DOHH2 (cell line): ENCODE measurements at regions not wholly inside any gene's neighbourhood (a gene's known extent, or its start where the extent isn't known, plus 50 kb on each side); places are given as distances from the start of the nearest gene placed in this dataset.
"Not testable (repeated sequence)": the region's sequence is repeated elsewhere in the genome, so short reads cannot be mapped to it uniquely, and the experiment has no call there.

Experiments
- H3F3A ChIP-seq: fragments of 200-600 bp; sonication (generic), shearing (Covaris generic); 2 replicates; pipeline ENCODE4 v1.6.0; 2016; ENCODE audit warnings: antibody characterized with exemption, mild to moderate bottlenecking; ENCODE audit not compliant: control insufficient read depth, insufficient read depth
- H3K27ac ChIP-seq: fragments of 200-600 bp; sonication (generic); 2 replicates; pipeline ENCODE4 v1.5.1; 2014; ENCODE audit warnings: low read depth, mild to moderate bottlenecking, low read length, moderate library complexity
- H3K27me3 ChIP-seq: fragments of 200-600 bp; sonication (generic); 2 replicates; pipeline ENCODE4 v1.6.1; 2014; ENCODE audit warnings: mild to moderate bottlenecking, low read length, mixed read lengths; ENCODE audit not compliant: control insufficient read depth
- H3K36me3 ChIP-seq: fragments of 200-600 bp; sonication (generic); 2 replicates; pipeline ENCODE4 v1.6.1; 2014; ENCODE audit warnings: mild to moderate bottlenecking, low read length, moderate library complexity, mixed read lengths; ENCODE audit not compliant: control insufficient read depth
- H3K4me1 ChIP-seq: fragments of 200-600 bp; sonication (generic); 2 replicates; pipeline ENCODE4 v1.6.1; 2014; ENCODE audit warnings: mild to moderate bottlenecking, low read length, mixed read lengths; ENCODE audit not compliant: control insufficient read depth
- H3K4me2 ChIP-seq: fragments of 200-600 bp; sonication (generic); 2 replicates; pipeline ENCODE4 v1.6.0; 2014; ENCODE audit warnings: mild to moderate bottlenecking, low read length, moderate library complexity
- H3K4me3 ChIP-seq: fragments of 200-600 bp; sonication (generic); 2 replicates; pipeline ENCODE4 v1.5.1; 2014; ENCODE audit warnings: mild to moderate bottlenecking, low read length, mixed read lengths
- H3K79me2 ChIP-seq: fragments of 200-600 bp; sonication (generic); 2 replicates; pipeline ENCODE4 v1.6.1; 2014; ENCODE audit warnings: mild to moderate bottlenecking, low read length, mixed read lengths; ENCODE audit not compliant: control insufficient read depth
- H3K9me2 ChIP-seq: fragments of 200-600 bp; sonication (generic); replicated peaks from 2 replicates; pipeline ENCODE4 v1.6.1; 2014; ENCODE audit warnings: mild to moderate bottlenecking, low read length, mixed read lengths; ENCODE audit not compliant: control insufficient read depth
- H3K9me3 ChIP-seq: fragments of 200-600 bp; sonication (generic); 2 replicates; pipeline ENCODE4 v1.6.1; 2014; ENCODE audit warnings: antibody characterized with exemption, low read length, mixed read lengths; ENCODE audit not compliant: control insufficient read depth, insufficient read depth
- H4K20me1 ChIP-seq: fragments of 200-600 bp; sonication (generic); 2 replicates; pipeline ENCODE4 v1.6.0; 2014; ENCODE audit warnings: low read depth, mild to moderate bottlenecking, antibody characterized with exemption, low read length, moderate library complexity; ENCODE audit not compliant: control insufficient read depth, insufficient read depth
- EZH2phosphoT487 ChIP-seq: fragments of 200-600 bp; sonication (generic); IDR thresholded peaks from 2 replicates; pipeline ENCODE4 v1.6.1; 2017; ENCODE audit warnings: borderline replicate concordance, mild to moderate bottlenecking, antibody characterized with exemption, low read length, moderate library complexity, mixed read lengths
- TF ChIP-seq, protein P1 (sequence below): fragments of 200-600 bp; sonication (generic); IDR thresholded peaks from one replicate; pipeline ENCODE4 v1.5.1; 2014; ENCODE audit warnings: antibody characterized with exemption, mild to moderate bottlenecking, low read depth, low read length; ENCODE audit not compliant: poor library complexity, severe bottlenecking

DNA sequence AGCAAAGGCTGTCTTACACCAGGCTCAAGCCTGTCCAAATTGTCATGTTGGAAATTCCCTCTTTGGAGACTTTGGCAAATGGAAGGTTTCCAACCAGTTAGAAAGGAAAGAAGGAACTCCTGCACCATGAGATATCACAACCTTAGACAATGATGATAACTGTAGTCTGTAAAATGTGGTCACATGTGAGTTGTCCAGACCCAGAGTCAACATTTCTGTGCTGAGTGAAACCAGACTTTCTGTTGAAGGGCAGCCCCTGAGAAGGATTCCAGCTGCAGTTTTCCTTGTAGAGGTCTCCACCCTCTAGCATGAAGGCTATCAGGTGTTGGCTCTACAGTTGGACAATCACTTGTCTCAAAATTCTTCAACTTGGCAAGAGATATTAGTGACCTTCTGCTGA is 82.4 kb downstream of the SOX3 start:
- no peaks in the 10 kb centered on the region for H3K9me2 ChIP-seq
- no peak overlapping the region for H3K4me3 ChIP-seq
- no peaks in the 10 kb centered on the region for H3K9me3 ChIP-seq
- no peaks in the 10 kb centered on the region for H3K36me3 ChIP-seq
- H3F3A ChIP-seq: no peaks in the 10 kb centered on the region
- H4K20me1 ChIP-seq: no peaks in the 10 kb centered on the region
- TF ChIP-seq, protein P1, sequence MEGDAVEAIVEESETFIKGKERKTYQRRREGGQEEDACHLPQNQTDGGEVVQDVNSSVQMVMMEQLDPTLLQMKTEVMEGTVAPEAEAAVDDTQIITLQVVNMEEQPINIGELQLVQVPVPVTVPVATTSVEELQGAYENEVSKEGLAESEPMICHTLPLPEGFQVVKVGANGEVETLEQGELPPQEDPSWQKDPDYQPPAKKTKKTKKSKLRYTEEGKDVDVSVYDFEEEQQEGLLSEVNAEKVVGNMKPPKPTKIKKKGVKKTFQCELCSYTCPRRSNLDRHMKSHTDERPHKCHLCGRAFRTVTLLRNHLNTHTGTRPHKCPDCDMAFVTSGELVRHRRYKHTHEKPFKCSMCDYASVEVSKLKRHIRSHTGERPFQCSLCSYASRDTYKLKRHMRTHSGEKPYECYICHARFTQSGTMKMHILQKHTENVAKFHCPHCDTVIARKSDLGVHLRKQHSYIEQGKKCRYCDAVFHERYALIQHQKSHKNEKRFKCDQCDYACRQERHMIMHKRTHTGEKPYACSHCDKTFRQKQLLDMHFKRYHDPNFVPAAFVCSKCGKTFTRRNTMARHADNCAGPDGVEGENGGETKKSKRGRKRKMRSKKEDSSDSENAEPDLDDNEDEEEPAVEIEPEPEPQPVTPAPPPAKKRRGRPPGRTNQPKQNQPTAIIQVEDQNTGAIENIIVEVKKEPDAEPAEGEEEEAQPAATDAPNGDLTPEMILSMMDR: no peak
- no peak for TF ChIP-seq EZH2phosphoT487
- H3K4me1 ChIP-seq: no peaks in the 10 kb centered on the region
- no peak overlapping the region for H3K4me2 ChIP-seq
- H3K27ac ChIP-seq: no peak overlapping the region
- no peaks in the 10 kb centered on the region for H3K79me2 ChIP-seq
- no peaks in the 10 kb centered on the region for H3K27me3 ChIP-seq

DNA sequence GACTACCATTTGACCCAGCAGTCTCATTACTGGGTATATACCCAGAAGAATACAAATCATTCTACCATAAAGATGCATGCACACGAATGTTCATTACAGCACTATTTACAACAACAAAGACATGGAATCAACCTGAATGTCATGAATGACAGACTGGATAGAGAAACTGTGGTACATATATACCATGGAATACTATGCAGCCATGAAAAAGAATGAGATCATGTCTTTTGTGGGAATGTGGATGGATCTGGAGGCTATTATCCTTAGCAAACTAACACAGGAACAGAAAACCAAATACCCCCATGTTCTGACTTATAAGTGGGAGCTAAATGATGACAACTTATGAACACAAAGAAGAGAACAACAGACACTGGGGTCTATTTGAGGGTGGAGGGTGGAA is 102.7 kb downstream of the SOX3 start:
- H3K4me3 ChIP-seq, H3K27ac ChIP-seq, H3F3A ChIP-seq, H3K36me3 ChIP-seq, H3K9me3 ChIP-seq, H3K27me3 ChIP-seq, H4K20me1 ChIP-seq, H3K9me2 ChIP-seq, H3K79me2 ChIP-seq, H3K4me1 ChIP-seq, H3K4me2 ChIP-seq: not testable (repeated sequence)

DNA sequence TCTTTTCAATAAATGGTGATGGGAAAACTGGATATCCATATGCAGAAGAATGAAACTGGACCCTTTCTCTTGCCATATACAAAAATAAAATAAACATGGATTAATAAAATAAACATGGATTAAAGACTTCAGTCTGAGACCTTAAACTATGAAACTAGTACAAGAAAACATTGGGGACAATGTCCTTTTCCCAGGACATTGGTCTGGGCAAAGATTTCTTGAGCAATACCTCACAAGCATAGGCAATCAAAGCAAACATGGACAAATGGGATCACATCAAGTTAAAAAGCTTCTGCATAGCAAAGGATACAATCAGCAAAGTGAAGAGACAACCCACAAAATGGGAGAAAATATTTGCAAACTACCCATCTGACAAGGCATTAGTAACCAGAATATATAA is 108.5 kb downstream of the SOX3 start:
- H3K36me3 ChIP-seq, H3K9me2 ChIP-seq, H3K9me3 ChIP-seq, H3K4me1 ChIP-seq, H3K79me2 ChIP-seq, H3K27me3 ChIP-seq, H3F3A ChIP-seq, H3K4me2 ChIP-seq, H4K20me1 ChIP-seq, H3K27ac ChIP-seq, H3K4me3 ChIP-seq: not testable (repeated sequence)

DNA sequence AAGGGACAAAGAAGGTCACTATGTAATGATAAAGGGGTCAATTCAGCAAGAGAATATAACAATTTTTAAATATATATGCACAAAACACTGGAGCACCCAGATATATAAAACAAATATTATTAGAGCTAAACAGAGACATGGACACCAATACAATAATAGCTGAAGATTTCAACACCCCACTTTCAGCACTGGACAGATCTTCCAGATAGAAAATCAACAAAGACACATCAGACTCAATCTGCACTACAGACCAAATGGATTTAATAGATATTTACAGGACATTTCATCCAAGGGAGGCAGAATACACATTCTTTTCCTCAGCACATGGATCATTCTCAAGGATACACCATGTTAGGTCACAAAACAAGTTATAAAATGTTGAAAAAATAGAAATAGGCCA is 111.4 kb downstream of the SOX3 start:
- TF ChIP-seq, protein P1: no peak
- TF ChIP-seq EZH2phosphoT487: no peak
- Histone ChIP-seq H3K4me1 (no peaks in the 10 kb centered on the region), H3K9me3 (no peaks in the 10 kb centered on the region), H3K27me3 (no peaks in the 10 kb centered on the region), H3K36me3 (no peaks in the 10 kb centered on the region), H3K9me2 (no peaks in the 10 kb centered on the region), H3K4me3 (no peak overlapping the region), H3F3A (no peaks in the 10 kb centered on the region), H3K27ac (no peak overlapping the region), H3K79me2 (no peaks in the 10 kb centered on the region), H4K20me1 (no peaks in the 10 kb centered on the region), H3K4me2 (no peak overlapping the region)
